Neuron (in vitro differentiated cells): ENCODE measurements at regions not wholly inside any gene's neighbourhood (a gene's known extent, or its start where the extent isn't known, plus 50 kb on each side); places are given as distances from the start of the nearest gene placed in this dataset.

Source experiments
- H2AFZ ChIP-seq: one replicate; pipeline ENCODE4 v1.6.1; 2013; ENCODE audit warnings: low read depth, mild to moderate bottlenecking, inconsistent platforms, low read length, moderate library complexity
- H3K27me3 ChIP-seq: one replicate; pipeline ENCODE4 v1.6.1; 2013; ENCODE audit warnings: low read length; ENCODE audit not compliant: insufficient read depth
- H3K36me3 ChIP-seq: one replicate; pipeline ENCODE4 v1.6.1; 2013; ENCODE audit warnings: low read length; ENCODE audit not compliant: insufficient read depth
- H3K4me1 ChIP-seq: one replicate; pipeline ENCODE4 v1.6.1; 2013; ENCODE audit warnings: low read length; ENCODE audit not compliant: insufficient read depth
- H3K4me3 ChIP-seq: 2 replicates; pipeline ENCODE4 v1.5.1; 2013; ENCODE audit warnings: mild to moderate bottlenecking, low read length, moderate library complexity
- H3K9me3 ChIP-seq: one replicate; pipeline ENCODE4 v1.6.1; 2013; ENCODE audit warnings: low read length

GRCh38 chr4:65195666-65196065 lies 474.6 kb downstream of the EPHA5 start:
- Histone ChIP-seq H3K27me3 (no peaks in the 10 kb centered on the region), H3K4me1 (no peaks in the 10 kb centered on the region), H3K9me3 (no peaks in the 10 kb centered on the region), H3K4me3 (no peak overlapping the region), H2AFZ (no peak overlapping the region), H3K36me3 (no peaks in the 10 kb centered on the region)

- no peak overlapping the region for H3K4me3 ChIP-seq
- H3K4me1 ChIP-seq, result no peaks in the 10 kb centered on the region
- H3K27me3 ChIP-seq, result no peaks in the 10 kb centered on the region
- H3K9me3 ChIP-seq, result no peaks in the 10 kb centered on the region
- H3K36me3 ChIP-seq, result no peaks in the 10 kb centered on the region
- H2AFZ ChIP-seq, result no peak overlapping the region
Measured at GRCh38 chr4:65195002-65195401, 475.3 kb downstream of the EPHA5 start.

- no peaks in the 10 kb centered on the region for H3K36me3 ChIP-seq
- no peak overlapping the region for H2AFZ ChIP-seq
- no peak overlapping the region for H3K4me3 ChIP-seq
- H3K9me3 ChIP-seq, result no peaks in the 10 kb centered on the region
- H3K4me1 ChIP-seq, result no peaks in the 10 kb centered on the region
- no peaks in the 10 kb centered on the region for H3K27me3 ChIP-seq
Measured at GRCh38 chr4:65193985-65194384, 476.3 kb downstream of the EPHA5 start.

- Histone ChIP-seq H3K4me1 (no peaks in the 10 kb centered on the region), H3K27me3 (no peaks in the 10 kb centered on the region), H3K9me3 (no peaks in the 10 kb centered on the region), H3K36me3 (no peaks in the 10 kb centered on the region), H3K4me3 (no peak overlapping the region), H2AFZ (no peak overlapping the region)
Measured at GRCh38 chr4:65190780-65191179, 479.5 kb downstream of the EPHA5 start.

GRCh38 chr4:65175585-65175984 lies 494.7 kb downstream of the EPHA5 start:
- H3K27me3 ChIP-seq, result no peaks in the 10 kb centered on the region
- H3K9me3 ChIP-seq, result no peaks in the 10 kb centered on the region
- no peaks in the 10 kb centered on the region for H3K4me1 ChIP-seq
- no peak overlapping the region for H3K4me3 ChIP-seq
- H3K36me3 ChIP-seq, result no peaks in the 10 kb centered on the region
- no peak overlapping the region for H2AFZ ChIP-seq

- Histone ChIP-seq H3K27me3 (no peaks in the 10 kb centered on the region), H2AFZ (no peak overlapping the region), H3K4me1 (no peaks in the 10 kb centered on the region), H3K4me3 (no peak overlapping the region), H3K36me3 (no peaks in the 10 kb centered on the region), H3K9me3 (no peaks in the 10 kb centered on the region)
Measured at GRCh38 chr4:65170768-65171514, 499.3 kb downstream of the EPHA5 start.

- Histone ChIP-seq H3K36me3 (no peaks in the 10 kb centered on the region), H3K4me1 (no peaks in the 10 kb centered on the region), H3K9me3 (no peaks in the 10 kb centered on the region), H3K4me3 (no peak overlapping the region), H3K27me3 (no peaks in the 10 kb centered on the region), H2AFZ (no peak overlapping the region)
Measured at GRCh38 chr4:65167719-65168118, 502.6 kb downstream of the EPHA5 start.

- Histone ChIP-seq H3K4me1 (no peaks in the 10 kb centered on the region), H3K36me3 (no peaks in the 10 kb centered on the region), H2AFZ (no peak overlapping the region), H3K9me3 (no peaks in the 10 kb centered on the region), H3K4me3 (no peak overlapping the region), H3K27me3 (no peaks in the 10 kb centered on the region)
Measured at GRCh38 chr4:65152205-65152604, 518.1 kb downstream of the EPHA5 start.

- H2AFZ ChIP-seq, result no peak overlapping the region
- no peaks in the 10 kb centered on the region for H3K4me1 ChIP-seq
- no peaks in the 10 kb centered on the region for H3K9me3 ChIP-seq
- no peaks in the 10 kb centered on the region for H3K27me3 ChIP-seq
- H3K4me3 ChIP-seq, result no peak overlapping the region
- no peaks in the 10 kb centered on the region for H3K36me3 ChIP-seq
Measured at GRCh38 chr4:65139998-65140397, 530.3 kb downstream of the EPHA5 start.

GRCh38 chr4:65126200-65126599 lies 544.1 kb downstream of the EPHA5 start:
- H3K36me3 ChIP-seq, result no peaks in the 10 kb centered on the region
- H3K4me1 ChIP-seq, result no peaks in the 10 kb centered on the region
- H3K9me3 ChIP-seq, result no peaks in the 10 kb centered on the region

GRCh38 chr4:65120287-65120686 lies 550.0 kb downstream of the EPHA5 start:
- Histone ChIP-seq H3K4me1 (no peaks in the 10 kb centered on the region), H3K27me3 (no peaks in the 10 kb centered on the region), H2AFZ (no peak overlapping the region), H3K36me3 (no peaks in the 10 kb centered on the region), H3K9me3 (no peaks in the 10 kb centered on the region), H3K4me3 (no peak overlapping the region)

More at GRCh38 chr4:65126200-65126599, 544.1 kb downstream of the EPHA5 start:
- Histone ChIP-seq H2AFZ (no peak overlapping the region), H3K27me3 (no peaks in the 10 kb centered on the region), H3K4me3 (no peak overlapping the region)

- Histone ChIP-seq H3K9me3 (no peaks in the 10 kb centered on the region), H3K36me3 (no peaks in the 10 kb centered on the region), H3K4me1 (no peaks in the 10 kb centered on the region), H3K4me3 (no peak overlapping the region), H3K27me3 (no peaks in the 10 kb centered on the region), H2AFZ (no peak overlapping the region)
Measured at GRCh38 chr4:65102419-65102818, 567.9 kb downstream of the EPHA5 start.

GRCh38 chr4:65096630-65097029 lies 573.7 kb downstream of the EPHA5 start:
- no peaks in the 10 kb centered on the region for H3K4me1 ChIP-seq
- no peaks in the 10 kb centered on the region for H3K9me3 ChIP-seq
- H3K27me3 ChIP-seq, result no peaks in the 10 kb centered on the region
- H3K4me3 ChIP-seq, result no peak overlapping the region
- H2AFZ ChIP-seq, result no peak overlapping the region
- H3K36me3 ChIP-seq, result no peaks in the 10 kb centered on the region

- no peaks in the 10 kb centered on the region for H3K36me3 ChIP-seq
- peaks cover 2% of the 10 kb centered on the region for H3K9me3 ChIP-seq
- H2AFZ ChIP-seq, result no peak overlapping the region
- H3K4me3 ChIP-seq, result no peak overlapping the region
- no peaks in the 10 kb centered on the region for H3K27me3 ChIP-seq
- H3K4me1 ChIP-seq, result no peaks in the 10 kb centered on the region
Measured at GRCh38 chr4:65089666-65090065, 580.6 kb downstream of the EPHA5 start.
